HS-5 (cell line): ENCODE measurements at regions not wholly inside any gene's neighbourhood (a gene's known extent, or its start where the extent isn't known, plus 50 kb on each side); places are given as distances from the start of the nearest gene placed in this dataset.

Experiments
- DNase-seq: peaks from one replicate; pipeline ENCODE4 v3.0.0-alpha.2; 2012; ENCODE audit warnings: low read depth

- no peak for DNase-seq
These were observed 277.2 kb downstream of the EIPR1 start for GRCh38 chr2:3100386-3100785.

- no peak for DNase-seq
These were observed 277.8 kb downstream of the EIPR1 start for GRCh38 chr2:3099860-3100234.

DNA sequence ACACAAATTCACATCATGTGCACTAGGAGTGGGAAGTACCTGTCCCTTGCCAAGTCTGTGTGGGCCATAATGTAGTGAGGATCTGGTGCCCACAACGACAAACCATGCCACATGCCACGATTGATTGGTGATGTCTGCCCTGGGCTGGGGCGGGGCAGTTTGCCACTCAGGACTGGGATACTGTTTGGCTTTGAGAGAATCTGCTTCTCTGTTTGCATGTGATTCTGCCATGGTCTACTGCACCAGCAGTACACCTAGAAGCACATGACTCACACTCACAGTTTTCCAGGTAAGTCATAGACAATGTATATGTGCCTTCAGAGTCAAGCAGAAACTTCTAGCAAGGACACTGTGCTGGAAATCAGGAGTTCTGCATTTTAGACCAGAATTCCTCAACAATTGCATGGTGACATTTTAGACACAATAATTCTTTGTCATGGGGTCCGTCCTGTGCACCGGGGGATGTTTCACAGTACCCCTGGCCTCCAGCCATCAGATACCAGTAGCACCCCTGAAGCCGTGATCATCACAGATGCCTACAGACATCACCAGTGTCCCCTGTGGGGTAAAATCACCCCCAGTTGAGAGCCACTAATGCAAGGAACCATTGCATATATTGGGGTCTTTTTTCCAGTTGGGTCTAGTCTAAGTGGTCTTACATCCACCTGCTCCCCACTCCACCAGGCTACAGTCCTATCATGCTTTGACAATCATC, 278.3 kb downstream of the EIPR1 start:
- DNase-seq = no peak

- no peak for DNase-seq
These were observed 279.4 kb downstream of the EIPR1 start for GRCh38 chr2:3098231-3098630.

- no peak for DNase-seq
These were observed 279.8 kb downstream of the EIPR1 start for GRCh38 chr2:3097804-3098203.

- no peak for DNase-seq
These were observed 282.3 kb downstream of the EIPR1 start for GRCh38 chr2:3094999-3095958.

DNA sequence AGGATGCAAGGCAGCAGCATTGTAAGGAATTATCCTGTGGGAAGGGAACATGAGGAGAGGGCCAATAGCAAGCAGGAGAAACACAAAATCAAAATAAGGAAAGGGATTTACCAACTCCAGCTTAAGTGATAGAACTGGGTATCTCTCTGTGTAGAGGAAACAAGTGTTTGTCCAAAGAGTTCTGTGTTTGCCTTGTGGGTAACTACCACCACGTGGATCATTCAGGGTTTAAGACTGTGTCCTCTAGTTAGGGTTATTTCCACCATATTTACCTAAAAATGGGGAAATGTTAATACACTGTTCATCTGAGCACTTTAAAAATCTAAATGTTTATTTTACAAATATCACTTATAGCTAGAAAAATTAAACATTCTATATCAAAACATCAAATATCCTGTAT, 283.3 kb downstream of the EIPR1 start:
- no peak for DNase-seq

DNA sequence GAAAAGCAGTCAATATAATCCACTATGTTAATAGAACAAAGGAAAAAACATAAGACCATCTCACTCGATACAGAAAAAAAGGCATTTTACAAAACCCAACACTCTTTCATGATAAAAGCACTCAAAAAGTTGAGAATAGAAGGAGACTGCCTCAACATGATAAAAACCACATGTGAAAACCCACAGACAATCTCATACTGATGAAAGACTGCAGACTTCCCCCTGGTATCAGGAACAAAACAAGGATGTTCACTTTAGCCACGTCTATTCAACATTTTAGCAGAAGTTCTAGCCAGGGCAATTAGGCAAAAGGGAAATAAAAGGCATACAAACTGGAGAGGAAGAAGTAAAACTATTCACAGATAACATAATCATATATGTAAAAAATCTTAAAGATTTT, 285.9 kb downstream of the EIPR1 start:
- DNase-seq = no peak

DNA sequence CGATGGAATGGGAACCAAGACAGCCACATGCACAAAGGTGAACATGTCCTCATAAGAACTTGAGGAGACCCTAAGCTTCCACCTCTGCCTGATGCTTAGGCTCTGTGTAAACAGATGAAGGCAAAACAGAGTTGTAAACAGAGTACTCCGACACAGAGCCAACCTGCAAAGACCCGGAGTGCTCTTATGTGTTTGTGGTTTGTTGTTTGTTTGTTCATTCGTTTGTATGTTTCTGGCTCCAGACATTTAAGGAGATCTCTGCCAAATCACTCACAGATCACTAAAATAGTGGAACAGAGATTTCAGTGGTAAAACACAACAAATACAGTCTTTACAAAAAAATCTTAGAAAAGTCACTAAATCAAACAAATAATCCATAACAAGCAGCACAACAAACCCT, 294.9 kb downstream of the EIPR1 start:
- DNase-seq = no peak

DNA sequence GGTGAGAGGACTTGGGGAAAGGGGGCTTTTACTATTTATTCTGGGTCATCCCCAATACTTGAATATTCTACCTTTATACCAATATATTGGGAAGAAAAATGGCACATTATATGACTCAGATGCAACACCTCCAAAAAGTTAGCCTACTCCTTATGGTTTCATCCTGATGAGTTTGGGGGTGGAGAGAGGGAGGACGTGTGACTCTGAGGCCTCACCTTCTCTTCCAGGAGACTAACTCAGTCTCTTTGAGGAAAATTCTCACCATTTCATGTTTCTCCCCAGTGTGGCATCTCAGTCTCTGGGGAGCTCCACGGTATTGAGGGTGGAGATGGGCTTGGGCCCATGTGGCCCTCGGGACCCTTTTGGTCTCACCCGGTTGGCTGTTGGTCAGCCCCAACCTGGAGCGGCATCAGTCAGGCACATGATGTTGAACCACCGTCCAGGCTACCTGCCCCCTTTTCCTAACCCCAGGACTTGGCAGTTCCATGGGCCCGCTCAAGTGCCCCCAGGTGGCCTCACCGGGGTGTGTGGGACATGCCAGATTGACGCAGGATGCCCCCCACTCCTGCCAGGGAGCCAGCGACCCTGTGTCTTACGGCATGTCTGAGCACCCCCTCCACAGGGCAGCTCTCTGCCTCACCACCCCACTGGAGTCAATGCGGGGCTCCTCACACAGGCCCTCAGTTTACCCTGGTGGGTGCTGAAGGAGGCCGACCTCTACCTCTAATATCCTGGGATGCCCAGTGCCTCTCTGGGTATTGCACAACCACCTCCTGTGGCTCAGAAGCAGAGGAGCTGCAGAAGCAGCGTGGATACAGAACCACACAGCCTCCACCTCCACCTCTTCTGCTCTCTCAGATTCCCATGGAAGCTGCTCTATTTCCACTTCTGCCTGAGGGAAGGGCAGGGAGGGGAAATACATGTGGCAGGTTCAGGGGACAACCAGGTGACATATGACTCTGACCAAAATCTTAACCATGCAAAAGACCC, 297.4 kb downstream of the EIPR1 start:
- DNase-seq = no peak

- DNase-seq = no peak
These were observed 298.2 kb downstream of the EIPR1 start for GRCh38 chr2:3079466-3079865.

DNA sequence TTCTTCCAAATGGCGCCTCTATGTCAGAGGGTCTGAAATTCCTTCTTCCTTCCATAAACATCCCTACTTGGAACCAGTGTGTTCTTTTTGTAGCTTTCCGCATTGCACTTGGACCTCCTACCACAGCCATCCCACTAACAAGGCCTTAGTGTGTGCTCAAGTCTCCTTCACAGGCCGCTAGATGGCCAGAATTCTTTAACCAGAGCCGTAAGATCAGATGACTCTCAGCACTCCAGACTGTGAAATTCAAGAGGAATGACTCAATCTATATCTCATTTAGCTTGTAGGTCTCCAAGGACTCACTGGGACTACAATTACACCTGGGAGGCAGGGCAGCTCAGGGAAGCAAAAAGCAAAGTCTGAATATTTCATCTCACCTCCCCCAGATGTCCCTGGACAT, 298.9 kb downstream of the EIPR1 start:
- DNase-seq = no peak

DNA sequence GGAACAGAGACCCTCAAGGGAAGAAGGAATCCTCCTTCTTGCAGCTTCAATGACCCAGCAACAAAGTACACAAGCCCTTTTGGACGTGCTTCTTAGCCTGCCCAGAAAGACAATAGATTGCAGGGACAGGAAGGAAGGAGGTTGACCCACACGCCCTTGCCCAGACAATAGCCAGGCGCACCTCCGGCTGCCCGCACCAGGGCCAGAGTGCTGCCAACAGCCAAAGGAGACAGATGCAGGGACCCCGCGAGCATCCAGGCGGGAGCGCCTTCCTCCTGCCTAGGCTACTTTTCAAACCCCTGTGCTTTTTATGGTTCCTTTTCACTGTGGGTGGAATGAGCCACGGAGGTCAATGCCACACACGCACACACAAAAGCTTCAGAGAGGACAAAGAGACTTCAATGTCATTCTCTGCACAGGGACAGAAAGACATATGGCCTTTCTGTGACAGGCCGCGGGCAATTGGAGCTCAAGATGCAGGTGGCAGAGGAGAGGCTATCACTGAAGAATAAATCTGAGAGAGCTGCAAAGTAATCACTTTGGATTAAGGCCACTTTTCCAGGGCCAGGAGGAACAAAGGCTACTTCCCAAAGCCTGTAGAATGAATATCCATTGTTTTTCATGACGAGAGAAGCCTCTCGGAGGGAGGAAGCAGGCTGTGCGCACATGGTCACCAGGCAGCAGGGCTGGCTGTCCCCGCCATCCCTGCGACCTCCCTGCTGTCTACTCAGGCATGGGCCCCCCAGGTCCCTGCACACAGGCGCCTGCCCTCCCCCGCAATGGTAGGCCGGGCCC, 300.6 kb downstream of the EIPR1 start:
- no peak for DNase-seq

DNA sequence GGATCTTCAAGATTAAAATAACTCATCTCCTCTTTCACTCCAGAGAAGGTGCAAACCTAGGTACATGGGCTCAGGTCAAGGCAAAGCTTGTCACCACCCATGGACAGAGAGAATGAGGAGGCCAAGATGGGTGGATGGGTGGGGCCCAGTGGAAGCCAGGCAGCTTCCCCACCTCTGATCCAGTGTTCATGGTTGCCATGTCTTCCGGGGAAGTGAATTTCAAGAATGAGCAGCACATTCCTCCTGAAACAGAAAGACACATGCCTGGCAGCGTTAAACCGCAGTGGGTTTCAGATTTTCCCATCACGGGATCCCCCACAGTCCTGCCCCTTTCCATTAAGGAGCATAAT, 301.7 kb downstream of the EIPR1 start:
- DNase-seq = no peak

- no peak for DNase-seq
These were observed 302.2 kb downstream of the EIPR1 start for GRCh38 chr2:3075316-3075990.

DNA sequence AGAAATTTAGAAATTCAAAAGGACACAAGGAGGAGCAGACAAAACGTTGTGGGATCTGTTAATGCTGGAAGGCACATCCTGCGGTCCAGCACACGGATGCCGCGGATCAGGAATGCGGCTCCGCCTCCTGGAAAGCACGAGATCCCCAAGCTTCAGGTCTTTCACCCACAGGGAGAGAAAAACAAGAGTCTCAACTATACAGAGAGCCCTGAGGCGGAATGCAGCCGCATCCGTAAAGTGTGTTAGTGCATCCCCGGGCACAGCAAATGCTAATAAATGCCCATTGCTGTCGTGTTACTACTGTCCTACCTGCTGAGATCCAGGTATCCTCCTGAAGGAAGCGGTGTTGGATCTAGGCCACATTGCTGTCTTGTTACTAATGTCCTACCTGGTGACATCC, 303.9 kb downstream of the EIPR1 start:
- no peak for DNase-seq

DNA sequence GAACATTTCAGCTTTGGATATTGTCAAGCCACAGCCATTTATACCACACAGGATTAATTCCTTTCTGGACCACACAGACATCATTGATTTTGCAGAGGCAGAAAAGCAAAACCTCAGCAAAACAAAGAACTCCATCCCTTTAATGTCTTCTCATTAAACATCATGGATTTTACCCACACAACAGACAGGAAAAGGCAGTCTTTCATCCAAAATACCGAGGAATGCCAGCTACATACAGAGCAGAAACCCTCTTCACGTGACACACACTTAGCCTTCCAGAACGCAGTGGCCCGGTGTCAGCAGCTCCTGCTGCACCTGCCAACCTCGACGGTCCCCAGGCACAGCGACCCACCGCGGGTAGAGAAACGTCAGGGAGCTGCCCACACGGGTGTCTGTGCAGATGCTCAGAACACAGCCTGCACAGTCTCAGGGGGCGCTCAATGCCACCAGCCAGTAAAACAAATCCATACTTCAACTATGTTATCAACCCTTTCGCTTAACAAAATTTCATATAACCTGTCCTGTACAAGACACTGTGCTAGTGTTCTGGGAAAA, 304.5 kb downstream of the EIPR1 start:
- DNase-seq = no peak

GRCh38 chr2:3071685-3072263, 305.8 kb downstream of the EIPR1 start:
- DNase-seq = no peak

GRCh38 chr2:3066831-3067230, 310.8 kb downstream of the EIPR1 start:
- DNase-seq = no peak

DNA sequence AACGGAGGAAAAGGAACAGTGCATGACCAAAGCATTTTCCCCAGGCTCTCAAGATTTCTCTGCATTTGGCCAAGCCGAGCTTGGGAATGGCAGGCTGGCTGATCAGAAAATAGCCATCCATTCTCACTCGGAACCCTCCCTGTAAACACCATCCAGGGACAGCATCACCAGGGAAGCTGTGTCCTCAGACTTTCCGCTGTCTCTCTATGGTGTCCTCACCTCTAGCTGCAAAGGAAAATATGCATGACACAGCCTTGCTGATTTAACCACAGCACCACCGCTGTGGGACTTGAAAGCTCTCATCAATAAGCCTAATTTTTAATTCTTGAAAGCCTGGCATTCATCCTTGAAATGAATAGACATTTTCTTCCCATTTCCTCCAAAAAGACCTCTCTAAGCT, 311.7 kb downstream of the EIPR1 start:
- DNase-seq = no peak
